Chondrocyte (in vitro differentiated cells): ENCODE measurements at regions not wholly inside any gene's neighbourhood (a gene's known extent, or its start where the extent isn't known, plus 50 kb on each side); places are given as distances from the start of the nearest gene placed in this dataset.

Experiments used
- DNase-seq: peaks from one replicate; pipeline ENCODE4 v3.0.0; 2021; ENCODE audit warnings: mixed read lengths, low spot score
- H3K27ac Mint-ChIP-seq: one replicate; pipeline ENCODE4 v1.8.0; 2021; ENCODE audit warnings: mild to moderate bottlenecking, moderate library complexity, mixed read lengths; ENCODE audit not compliant: unreplicated experiment
- H3K27me3 Mint-ChIP-seq: 2 replicates; pipeline ENCODE4 v1.8.0; 2021; ENCODE audit warnings: low read depth, mixed read lengths
- H3K36me3 Mint-ChIP-seq: 2 replicates; pipeline ENCODE4 v1.8.0; 2021; ENCODE audit warnings: low read depth, mixed read lengths
- H3K4me1 Mint-ChIP-seq: 2 replicates; pipeline ENCODE4 v1.8.0; 2021; ENCODE audit warnings: low read depth, mild to moderate bottlenecking, mixed read lengths
- H3K4me3 Mint-ChIP-seq: one replicate; pipeline ENCODE4 v1.8.0; 2021; ENCODE audit warnings: mild to moderate bottlenecking, moderate library complexity, mixed read lengths; ENCODE audit not compliant: unreplicated experiment
- H3K9me3 Mint-ChIP-seq: 2 replicates; pipeline ENCODE4 v1.8.0; 2021; ENCODE audit warnings: low read depth, mixed read lengths
- CTCF ChIP-seq: fragments of 200-600 bp; sonication (generic); IDR thresholded peaks from 2 replicates; pipeline ENCODE4 v1.5.0; 2021; ENCODE audit warnings: antibody characterized with exemption, mild to moderate bottlenecking, moderate library complexity

GRCh38 chr5:4939042-4939781, 200.9 kb upstream of the ADAMTS16 start:
- TF ChIP-seq CTCF = no peak
- no peak overlapping the region for H3K27ac Mint-ChIP-seq
- DNase-seq = no peak
- H3K4me3 Mint-ChIP-seq = no peak overlapping the region
- H3K9me3 Mint-ChIP-seq = no peaks in the 10 kb centered on the region
- no peaks in the 10 kb centered on the region for H3K36me3 Mint-ChIP-seq
- no peaks in the 10 kb centered on the region for H3K4me1 Mint-ChIP-seq
- peaks cover 25% of the 10 kb centered on the region for H3K27me3 Mint-ChIP-seq

- peaks cover 21% of the 10 kb centered on the region for H3K27me3 Mint-ChIP-seq
- no peaks in the 10 kb centered on the region for H3K36me3 Mint-ChIP-seq
- H3K4me1 Mint-ChIP-seq = no peaks in the 10 kb centered on the region
- no peak for DNase-seq
- H3K27ac Mint-ChIP-seq = no peak overlapping the region
- no peaks in the 10 kb centered on the region for H3K9me3 Mint-ChIP-seq
- TF ChIP-seq CTCF = no peak
- H3K4me3 Mint-ChIP-seq = no peak overlapping the region
Observed at GRCh38 chr5:4941161-4941560, 199.0 kb upstream of the ADAMTS16 start.

- Mint-ChIP-seq H3K27me3 (peaks cover 21% of the 10 kb centered on the region), H3K9me3 (no peaks in the 10 kb centered on the region), H3K4me1 (no peaks in the 10 kb centered on the region), H3K36me3 (no peaks in the 10 kb centered on the region), H3K4me3 (no peak overlapping the region), H3K27ac (no peak overlapping the region)
- peak; percentile 85 for TF ChIP-seq CTCF
- no peak for DNase-seq
Observed at GRCh38 chr5:4941957-4942830, 197.9 kb upstream of the ADAMTS16 start.

GRCh38 chr5:4942831-4943178, 197.3 kb upstream of the ADAMTS16 start:
- H3K27me3 Mint-ChIP-seq = peaks cover 15% of the 10 kb centered on the region
- DNase-seq = no peak
- no peaks in the 10 kb centered on the region for H3K4me1 Mint-ChIP-seq
- H3K27ac Mint-ChIP-seq = no peak overlapping the region
- no peaks in the 10 kb centered on the region for H3K36me3 Mint-ChIP-seq
- H3K9me3 Mint-ChIP-seq = no peaks in the 10 kb centered on the region
- no peak for TF ChIP-seq CTCF
- H3K4me3 Mint-ChIP-seq = no peak overlapping the region

- Mint-ChIP-seq H3K27me3 (peaks cover 13% of the 10 kb centered on the region), H3K4me1 (no peaks in the 10 kb centered on the region), H3K36me3 (no peaks in the 10 kb centered on the region), H3K27ac (no peak overlapping the region), H3K9me3 (no peaks in the 10 kb centered on the region), H3K4me3 (no peak overlapping the region)
- TF ChIP-seq CTCF = no peak
- DNase-seq = no peak
Observed at GRCh38 chr5:4945296-4945695, 194.8 kb upstream of the ADAMTS16 start.
